GM11168 (cell line): ENCODE measurements at regions not wholly inside any gene's neighbourhood (a gene's known extent, or its start where the extent isn't known, plus 50 kb on each side); places are given as distances from the start of the nearest gene placed in this dataset.

Experiments used
- in situ Hi-C: fragments of 300-500 bp; cut with MboI; formaldehyde crosslinking; loops from one replicate; pipeline ENCODE4 v1.12.0; 2022; ENCODE audit warnings: low sequenced_read_pairs; ENCODE audit not compliant: unreplicated experiment

DNA sequence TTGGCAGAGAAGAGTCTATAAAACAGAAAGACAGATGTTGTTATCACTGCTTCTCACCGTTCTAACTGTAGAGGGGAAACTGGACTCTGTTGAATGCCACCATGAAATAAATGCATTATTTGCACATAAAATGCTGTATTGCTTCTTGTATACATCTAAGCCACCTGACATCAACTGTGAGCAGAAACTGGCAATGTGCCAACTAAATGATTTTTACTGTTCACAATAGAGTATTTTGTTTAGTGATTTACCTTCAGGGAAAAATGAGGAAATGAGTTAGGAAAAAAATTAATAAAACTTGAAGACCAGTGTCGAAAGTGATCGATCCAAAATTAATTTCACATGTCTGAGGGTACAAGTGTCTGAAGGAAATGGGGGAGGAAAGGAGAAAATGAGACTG, 65.9 kb upstream of the TNIP3 start:
- in situ Hi-C loops = no loop called here

DNA sequence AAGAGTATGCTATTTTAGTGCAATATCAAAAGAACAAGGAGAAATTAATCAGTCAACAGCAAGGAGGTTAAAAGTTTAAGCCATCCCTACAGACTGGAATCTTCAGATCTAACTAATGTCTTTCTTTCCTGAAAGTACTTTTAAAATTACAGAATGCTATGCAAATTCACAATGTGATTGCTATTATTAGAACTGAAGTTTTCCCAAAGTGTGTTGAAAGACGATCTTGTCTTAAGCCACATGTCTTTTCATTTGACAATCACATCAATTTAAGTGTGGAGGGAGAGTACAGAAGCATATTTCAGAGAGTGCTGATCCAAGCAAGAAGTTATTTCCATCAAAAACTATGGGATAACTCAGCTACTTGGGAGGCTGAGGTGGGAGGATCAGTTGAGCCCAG, 64.7 kb upstream of the TNIP3 start:
- in situ Hi-C loops = no loop called here

DNA sequence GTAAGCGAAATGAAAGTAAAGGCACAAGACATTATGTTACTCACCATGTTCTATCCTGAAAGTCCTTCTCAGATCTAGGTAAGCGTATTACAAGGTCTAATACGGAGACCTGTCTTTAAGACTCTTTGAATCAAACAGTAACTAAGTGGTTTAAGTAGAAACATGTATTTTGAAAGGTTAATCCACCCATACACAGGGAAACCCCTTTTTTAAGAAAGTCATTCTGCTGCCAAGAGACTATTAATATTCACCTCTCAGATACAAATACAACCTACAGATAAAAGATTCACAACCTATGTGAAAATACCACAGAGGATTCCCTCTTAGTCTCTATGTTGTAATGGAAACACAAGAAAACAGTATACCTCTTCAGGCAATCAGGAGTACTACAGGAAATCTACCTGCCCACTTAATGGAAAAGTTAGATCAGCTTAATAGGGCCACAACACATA, 63.2 kb upstream of the TNIP3 start:
- in situ Hi-C loops = no loop called here

DNA sequence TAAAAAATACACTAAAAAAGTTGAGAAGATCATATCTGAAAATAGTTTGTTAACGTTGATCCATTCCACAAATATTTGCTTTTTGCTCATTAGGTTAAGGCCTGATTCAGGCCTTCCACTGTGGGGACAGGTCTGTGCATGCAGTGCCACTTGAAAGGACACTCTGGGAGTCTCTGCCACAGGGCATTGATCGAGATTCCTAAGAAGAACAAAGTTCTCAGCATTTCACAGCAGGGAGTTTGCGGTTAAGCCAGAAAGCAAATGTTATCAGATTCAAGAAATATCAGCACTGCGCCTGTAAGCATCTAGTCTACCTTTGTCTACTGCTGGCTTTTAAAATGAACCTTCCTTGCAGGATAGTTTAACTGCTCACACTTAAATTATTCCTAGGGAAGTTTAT, 62.2 kb upstream of the TNIP3 start:
- in situ Hi-C loops = no loop called here

DNA sequence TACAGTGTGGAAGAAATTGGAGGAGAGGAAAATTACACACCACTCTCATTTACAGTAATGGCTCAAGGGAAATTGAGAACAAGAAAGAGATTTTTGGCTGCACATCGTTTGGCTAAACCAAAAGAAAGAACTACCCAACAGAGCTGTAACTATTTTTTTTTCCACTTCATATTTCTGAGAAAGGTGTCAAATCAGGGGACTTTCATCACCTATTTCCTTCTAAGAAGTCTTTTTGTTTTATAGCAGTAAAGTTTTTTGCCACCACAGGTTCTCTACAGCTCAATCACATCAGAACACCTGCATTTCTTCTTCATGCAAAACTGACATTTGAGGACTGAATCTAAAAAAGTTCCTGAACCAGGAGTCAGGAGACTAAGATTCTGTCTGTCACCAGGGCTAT, 57.5 kb upstream of the TNIP3 start:
- in situ Hi-C loops = no loop called here

DNA sequence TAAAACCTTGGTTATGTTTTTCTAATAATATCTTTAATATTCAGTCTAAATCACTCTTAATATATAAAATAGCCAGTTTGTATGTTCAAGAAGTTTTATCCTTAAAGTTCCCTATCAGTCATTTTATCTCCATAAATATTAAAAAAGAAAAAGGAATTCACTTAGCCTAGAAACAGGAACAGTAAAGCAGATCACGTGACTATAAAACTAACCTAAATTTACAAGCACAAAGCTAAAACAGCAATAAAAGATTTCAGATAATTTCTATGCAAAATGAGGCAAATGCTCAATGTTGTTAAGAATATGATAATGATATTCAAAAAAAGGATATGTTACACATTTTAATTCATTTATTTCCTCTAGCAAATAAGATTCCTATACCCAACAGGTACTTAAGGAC, 57.1 kb upstream of the TNIP3 start:
- in situ Hi-C loops = no loop called here

DNA sequence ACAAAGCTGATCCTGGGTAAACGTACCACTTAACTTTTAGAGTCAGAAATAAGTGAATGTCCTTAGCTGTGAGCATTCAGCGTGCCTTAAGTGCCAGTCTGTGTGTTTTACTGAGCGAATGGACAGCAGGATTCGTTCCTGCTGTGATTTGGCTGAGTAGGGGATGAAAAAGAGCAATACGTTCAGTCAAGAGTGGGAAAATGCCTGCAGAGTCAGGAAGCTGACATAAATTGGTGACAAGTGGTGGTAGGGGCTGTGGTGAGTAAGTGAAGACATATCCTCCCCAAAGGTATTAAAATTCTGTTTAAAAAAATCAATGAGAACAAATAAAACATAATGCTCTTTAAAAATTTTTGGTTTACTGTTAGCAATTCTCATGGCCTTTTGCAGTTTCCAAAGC, 56.6 kb upstream of the TNIP3 start:
- in situ Hi-C loops = no loop called here

DNA sequence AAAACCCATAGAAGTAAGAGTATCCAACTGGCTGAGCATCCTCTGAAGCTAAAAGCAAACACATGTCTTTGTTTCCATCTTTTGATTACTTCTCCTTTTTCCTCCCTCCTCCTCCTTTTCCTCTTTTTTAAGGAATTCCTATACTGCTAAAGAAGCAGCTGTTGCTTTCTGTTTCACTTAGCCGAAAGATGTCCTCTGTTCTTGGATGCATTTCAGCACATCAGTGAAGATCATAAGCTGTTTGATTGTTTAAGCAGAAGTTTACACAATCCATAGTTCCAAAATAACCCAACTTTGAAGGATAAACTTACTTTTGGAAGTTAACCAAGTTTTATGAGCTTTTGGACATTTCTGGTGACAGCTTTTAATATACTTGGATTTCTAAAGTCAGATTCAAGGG, 55.1 kb upstream of the TNIP3 start:
- in situ Hi-C loops = no loop called here

DNA sequence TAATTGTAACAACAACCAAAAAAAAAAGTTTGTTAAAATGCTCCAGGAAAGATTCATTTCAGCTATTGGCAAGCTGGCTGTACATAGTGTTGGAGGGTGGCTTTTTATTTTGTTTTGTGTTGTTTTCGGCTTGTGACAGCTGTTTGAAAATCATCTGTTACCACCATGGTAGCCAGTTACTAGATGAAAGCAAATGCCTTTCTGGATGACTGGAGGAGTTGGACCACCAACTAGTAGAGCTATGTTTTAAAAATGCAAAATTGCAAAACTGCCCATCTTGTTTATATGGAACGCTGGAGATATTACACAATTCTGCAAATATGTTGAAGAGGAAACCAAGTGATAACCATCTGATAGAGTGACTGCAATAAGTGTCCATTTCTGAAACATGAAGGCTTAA, 53.2 kb upstream of the TNIP3 start:
- in situ Hi-C loops = no loop called here

DNA sequence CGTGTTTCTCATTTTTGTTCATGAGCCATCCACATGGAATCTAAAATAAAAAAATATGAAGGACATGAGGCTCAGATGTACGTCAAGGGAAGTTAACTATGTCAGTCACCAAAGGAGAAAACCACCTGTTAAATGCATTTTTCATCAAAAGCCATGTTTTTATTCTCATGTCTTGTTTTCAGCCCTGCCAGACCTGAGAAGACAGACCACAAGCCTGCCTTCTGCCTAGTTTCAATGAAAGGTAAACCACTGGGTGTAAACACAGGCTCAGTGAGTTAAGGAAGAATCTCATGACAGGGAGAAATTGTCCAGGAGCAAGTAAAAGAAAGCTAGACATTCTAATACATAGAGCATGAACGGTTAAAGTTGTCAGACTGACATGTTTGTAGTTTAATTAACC, 52.3 kb upstream of the TNIP3 start:
- in situ Hi-C loops = no loop called here

DNA sequence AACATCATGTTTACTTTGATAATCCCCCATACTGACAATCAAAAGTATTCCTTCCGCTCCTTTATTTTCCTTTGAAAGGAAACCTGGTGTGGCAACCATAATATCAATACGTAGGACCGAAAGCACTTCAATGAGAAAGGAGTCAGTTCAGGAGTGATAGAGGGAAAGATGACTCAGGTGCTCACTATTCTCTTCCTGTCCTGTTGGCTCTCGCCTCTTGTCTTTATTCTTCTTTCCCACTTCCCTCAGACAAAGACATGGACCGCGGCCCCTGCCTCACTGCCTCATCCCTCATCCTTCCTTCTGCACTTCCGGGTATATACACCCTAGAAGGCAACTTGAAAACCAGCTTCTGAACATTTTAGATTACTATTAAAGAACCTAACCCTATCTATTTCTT, 49.8 kb upstream of the TNIP3 start:
- in situ Hi-C loops = no loop called here
